HepG2 (cell line): ENCODE measurements at regions not wholly inside any gene's neighbourhood (a gene's known extent, or its start where the extent isn't known, plus 50 kb on each side); places are given as distances from the start of the nearest gene placed in this dataset.

Experiments
- ATAC-seq: fragments of 200-7000 bp; cut with Tn5 transposase; 3 replicates; pipeline ENCODE4 v1.9.1; 2020; ENCODE audit warnings: mild to moderate bottlenecking, moderate library complexity
- BruUV-seq: library from RNA; stranded (reverse); fragments of 400-500 nt; replicated peaks from 2 replicates; lab custom pipeline; 2021; lab: Mats Ljungman, UMichigan
- CTCF ChIA-PET: fragments of 300-600 bp; formaldehyde crosslinking; extraction: SDS; loops from one replicate; lab custom pipeline; 2021; ENCODE audit warnings: low total read pairs, inconsistent platforms, low intra/inter-chr PET ratio; lab: Yijun Ruan, JAX
- POLR2A ChIA-PET: fragments of 350-600 bp; sonication (Branson Sonifier 250); formaldehyde crosslinking; loops from one replicate; lab custom pipeline; 2020; ENCODE audit warnings: antibody characterized with exemption, inconsistent platforms; lab: Yijun Ruan, JAX
- DNase-seq: peaks from one replicate; pipeline ENCODE4 v3.0.0-alpha.2; 2015; ENCODE audit warnings: low spot score
- FAIRE-seq: peaks from 3 replicates; lab custom pipeline; 2011; peaks lifted over from hg19 to GRCh38; lab: Jason Lieb, UNC
- H2AFZ ChIP-seq: one replicate; pipeline ENCODE4 v1.6.1; 2011; ENCODE audit warnings: low read length, inconsistent platforms
- H3K27ac ChIP-seq: fragments of 300-600 bp; 3 replicates; pipeline ENCODE4 v1.8.0; 2011; ENCODE audit warnings: mixed run types, mild to moderate bottlenecking, mixed read lengths, low read length, inconsistent platforms; ENCODE audit not compliant: insufficient read depth; ENCODE audit errors: extremely low read length
- H3K27me3 ChIP-seq, 2 experiments: fragments of 200-600 bp in 1 of 2; 2 replicates in 1 of 2; 3 replicates in 1 of 2; pipeline versions ENCODE4 v1.6.0 to v1.8.0; 2011; ENCODE audit warnings: low read length in 2 of 2, mild to moderate bottlenecking in 2 of 2, moderate library complexity in 2 of 2, inconsistent platforms in 1 of 2; ENCODE audit not compliant: insufficient read depth in 2 of 2, control insufficient read depth in 1 of 2
- H3K36me3 ChIP-seq, 2 experiments: fragments of 200-600 bp in 1 of 2; replicated peaks in 1 of 2; 2 replicates in 1 of 2; 3 replicates in 1 of 2; pipeline versions ENCODE4 v1.5.1 to v1.8.0; 2011; ENCODE audit warnings: low read length in 2 of 2, inconsistent platforms in 1 of 2; ENCODE audit not compliant: insufficient read depth in 2 of 2, control insufficient read depth in 1 of 2
- H3K4me1 ChIP-seq: 2 replicates; pipeline ENCODE4 v1.5.1; 2012; ENCODE audit warnings: low read length, inconsistent platforms; ENCODE audit not compliant: insufficient read depth
- H3K4me2 ChIP-seq: 2 replicates; pipeline ENCODE4 v1.6.0; 2011; ENCODE audit warnings: low read depth, low read length, inconsistent platforms
- H3K4me3 ChIP-seq, 3 experiments: fragments of 200-600 bp in 1 of 3; sonication (generic), shearing (Covaris generic) in 1 of 3; replicated peaks in 1 of 3; 2 replicates each; pipeline ENCODE4 v1.5.1; 2011 to 2016; ENCODE audit warnings: low read length in 3 of 3, inconsistent platforms in 2 of 3, low read depth in 2 of 3, mild to moderate bottlenecking in 2 of 3, control low read depth in 1 of 3, mixed read lengths in 1 of 3; ENCODE audit not compliant: insufficient read depth in 1 of 3
- H3K79me2 ChIP-seq: one replicate; pipeline ENCODE4 v1.6.1; 2011; ENCODE audit warnings: low read length, inconsistent platforms; ENCODE audit not compliant: insufficient read depth
- H3K9ac ChIP-seq: 2 replicates; pipeline ENCODE4 v1.6.0; 2011; ENCODE audit warnings: mild to moderate bottlenecking, low read depth, low read length, inconsistent platforms; ENCODE audit not compliant: insufficient read depth
- H3K9me3 ChIP-seq: 2 replicates; pipeline ENCODE4 v1.5.1; 2012; ENCODE audit warnings: mild to moderate bottlenecking, low read length
- H4K20me1 ChIP-seq: 2 replicates; pipeline ENCODE4 v1.6.0; 2011; ENCODE audit warnings: inconsistent platforms, mild to moderate bottlenecking, low read length, moderate library complexity; ENCODE audit not compliant: insufficient read depth
- FLYWCH1 ChIP-seq: sonication (generic); formaldehyde crosslinking; IDR thresholded peaks from 2 replicates; pipeline ENCODE4 v1.8.1; 2023; ENCODE audit warnings: mild to moderate bottlenecking, missing genetic modification reagents
- FOXP1 ChIP-seq, 2 experiments: fragments of 450-650 bp in 1 of 2; IDR thresholded peaks; 2 replicates each; pipeline ENCODE4 v1.6.1; 2017 to 2018; ENCODE audit warnings: antibody characterized with exemption in 1 of 2
- HMGA1 ChIP-seq: sonication (generic); formaldehyde crosslinking; conservative IDR thresholded peaks from 2 replicates; pipeline ENCODE4 v1.4.0; 2020; ENCODE audit warnings: missing genetic modification reagents
- NR2F1 ChIP-seq, 2 experiments: fragments of 450-650 bp in 1 of 2; formaldehyde crosslinking in 1 of 2; IDR thresholded peaks; 2 replicates each; pipeline versions ENCODE4 v1.5.0 to v1.6.1; 2016 to 2020; ENCODE audit warnings: mild to moderate bottlenecking in 1 of 2, missing compliant biosample characterization in 1 of 2, missing genetic modification reagents in 1 of 2, moderate library complexity in 1 of 2
- SALL2 ChIP-seq: sonication (generic); formaldehyde crosslinking; IDR thresholded peaks from 2 replicates; pipeline ENCODE4 v1.8.1; 2023; ENCODE audit warnings: mild to moderate bottlenecking, missing genetic modification reagents, inconsistent platforms
- SATB2 ChIP-seq: sonication (generic); formaldehyde crosslinking; IDR thresholded peaks from 2 replicates; pipeline ENCODE4 v1.5.0; 2020; ENCODE audit warnings: missing genetic modification reagents
- SMAD3 ChIP-seq: sonication (generic); formaldehyde crosslinking; IDR thresholded peaks from 2 replicates; pipeline ENCODE4 v1.4.0; 2020; ENCODE audit warnings: missing genetic modification reagents
- THYN1 ChIP-seq: sonication (generic); formaldehyde crosslinking; IDR thresholded peaks from 2 replicates; pipeline ENCODE4 v1.8.1; 2023; ENCODE audit warnings: low read depth, mild to moderate bottlenecking, moderate library complexity, missing genetic modification reagents, borderline replicate concordance
- ZFP90 ChIP-seq: sonication (generic); formaldehyde crosslinking; IDR thresholded peaks from 2 replicates; pipeline ENCODE4 v1.8.0; 2022; ENCODE audit warnings: missing genetic modification reagents, mild to moderate bottlenecking, inconsistent platforms, borderline replicate concordance
- ZNF441 ChIP-seq: sonication (generic); formaldehyde crosslinking; IDR thresholded peaks from 2 replicates; pipeline ENCODE4 v1.7.0; 2021; ENCODE audit warnings: missing genetic modification reagents, borderline replicate concordance
- ZNF570 ChIP-seq: sonication (generic); formaldehyde crosslinking; IDR thresholded peaks from 2 replicates; pipeline ENCODE4 v1.4.0; 2020; ENCODE audit warnings: mild to moderate bottlenecking, missing genetic modification reagents, borderline replicate concordance
- ZNF75D ChIP-seq: sonication (generic); formaldehyde crosslinking; IDR thresholded peaks from 2 replicates; pipeline ENCODE4 v1.8.1; 2023; ENCODE audit warnings: missing genetic modification reagents, mild to moderate bottlenecking, borderline replicate concordance
- ZNF777 ChIP-seq: sonication (generic); formaldehyde crosslinking; IDR thresholded peaks from 2 replicates; pipeline ENCODE4 v1.4.0; 2020; ENCODE audit warnings: missing genetic modification reagents
- ZNF790 ChIP-seq: sonication (generic); formaldehyde crosslinking; IDR thresholded peaks from 2 replicates; pipeline ENCODE4 v1.8.0; 2022; ENCODE audit warnings: missing genetic modification reagents, mild to moderate bottlenecking, borderline replicate concordance
- WGBS: methylation state at CpG from one replicate; pipeline ENCODE4 v1.1.6; 2017; ENCODE audit warnings: low lambda C conversion rate; 5-methylcytosine and 5-hydroxymethylcytosine counted together
- in situ Hi-C: cut with HindIII; loops from 2 replicates; pipeline ENCODE4 v1.10.0; 2017; ENCODE audit warnings: low pct_unique_long_range_greater_than_20kb; ENCODE audit not compliant: extremely low pct_ligation_motif_present
- intact Hi-C: fragments of 100-400 bp; cut with micrococcal nuclease; formaldehyde crosslinking; loops from one replicate; pipeline ENCODE4 v1.10.0; 2022; ENCODE audit not compliant: unreplicated experiment
- TF ChIP-seq, protein P1 (sequence below): sonication (generic); formaldehyde crosslinking; IDR thresholded peaks from 2 replicates; pipeline ENCODE4 v1.4.0; 2020; ENCODE audit warnings: mild to moderate bottlenecking, missing genetic modification reagents
- TF ChIP-seq, protein P2 (sequence below): sonication (generic); formaldehyde crosslinking; IDR thresholded peaks from 2 replicates; pipeline ENCODE4 v1.4.0; 2020; ENCODE audit warnings: mild to moderate bottlenecking, missing genetic modification reagents
- TF ChIP-seq, protein P3 (sequence below): sonication (generic); formaldehyde crosslinking; IDR thresholded peaks from 2 replicates; pipeline ENCODE4 v1.5.0; 2020; ENCODE audit warnings: missing genetic modification reagents

DNA sequence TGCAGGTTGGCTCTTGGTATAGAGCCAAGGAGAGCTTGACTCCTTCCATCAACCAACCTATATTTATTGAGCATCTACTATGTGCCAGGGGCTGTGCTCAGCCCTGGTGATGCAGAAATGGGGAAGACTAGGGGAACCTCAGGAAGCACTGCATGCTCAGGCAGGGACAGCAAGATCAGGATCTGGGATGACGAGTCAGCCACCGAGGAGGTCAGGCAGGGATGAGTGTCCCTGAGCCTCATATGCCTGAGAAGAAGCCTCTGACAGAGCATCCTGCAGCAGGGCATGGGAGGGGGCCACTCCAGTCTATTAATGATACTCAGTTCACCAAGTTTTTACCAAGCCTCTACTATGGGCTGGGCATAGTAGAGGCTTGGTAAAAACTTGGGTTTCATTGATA is 158.1 kb downstream of the KATNAL1 start (continued):
- TF ChIP-seq THYN1 (CRISPR knock-in tag) (no peak), ZNF790 (CRISPR knock-in tag) (no peak), ZFP90 (CRISPR knock-in tag) (no peak)
- TF ChIP-seq, protein P1, sequence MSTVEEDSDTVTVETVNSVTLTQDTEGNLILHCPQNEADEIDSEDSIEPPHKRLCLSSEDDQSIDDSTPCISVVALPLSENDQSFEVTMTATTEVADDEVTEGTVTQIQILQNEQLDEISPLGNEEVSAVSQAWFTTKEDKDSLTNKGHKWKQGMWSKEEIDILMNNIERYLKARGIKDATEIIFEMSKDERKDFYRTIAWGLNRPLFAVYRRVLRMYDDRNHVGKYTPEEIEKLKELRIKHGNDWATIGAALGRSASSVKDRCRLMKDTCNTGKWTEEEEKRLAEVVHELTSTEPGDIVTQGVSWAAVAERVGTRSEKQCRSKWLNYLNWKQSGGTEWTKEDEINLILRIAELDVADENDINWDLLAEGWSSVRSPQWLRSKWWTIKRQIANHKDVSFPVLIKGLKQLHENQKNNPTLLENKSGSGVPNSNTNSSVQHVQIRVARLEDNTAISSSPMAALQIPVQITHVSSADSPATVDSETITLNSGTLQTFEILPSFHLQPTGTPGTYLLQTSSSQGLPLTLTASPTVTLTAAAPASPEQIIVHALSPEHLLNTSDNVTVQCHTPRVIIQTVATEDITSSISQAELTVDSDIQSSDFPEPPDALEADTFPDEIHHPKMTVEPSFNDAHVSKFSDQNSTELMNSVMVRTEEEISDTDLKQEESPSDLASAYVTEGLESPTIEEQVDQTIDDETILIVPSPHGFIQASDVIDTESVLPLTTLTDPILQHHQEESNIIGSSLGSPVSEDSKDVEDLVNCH (CRISPR knock-in tag), result no peak

DNA sequence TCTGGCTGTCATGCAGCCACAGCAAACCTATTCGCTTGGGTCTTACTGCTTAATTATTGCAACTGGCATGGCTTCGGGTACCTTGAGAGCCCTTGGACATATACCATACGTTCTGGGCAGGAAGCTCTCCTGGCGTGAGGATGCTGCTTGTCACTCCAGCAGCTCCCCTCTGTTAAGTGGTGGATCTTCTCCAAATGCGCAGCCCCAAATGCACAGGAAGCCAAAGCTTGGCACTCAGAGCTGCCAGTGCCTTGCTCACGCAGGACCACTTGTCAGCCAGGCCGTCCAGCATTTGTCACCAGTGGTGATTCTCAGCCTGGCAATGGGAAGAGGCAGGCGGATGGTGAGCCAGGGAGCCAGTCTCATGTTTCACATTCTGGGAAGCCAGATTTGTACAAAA is 158.6 kb downstream of the KATNAL1 start:
- POLR2A ChIA-PET, result no interaction called here
- Histone ChIP-seq H2AFZ (no peak overlapping the region), H3K4me3 (no peak overlapping the region), H3K79me2 (no peaks in the 10 kb centered on the region), H4K20me1 (no peaks in the 10 kb centered on the region), H3K4me1 (no peaks in the 10 kb centered on the region), H3K27ac (no peak overlapping the region), H3K9ac (no peak overlapping the region), H3K9me3 (no peaks in the 10 kb centered on the region), H3K36me3 (no peaks in the 10 kb centered on the region), H3K27me3 (peaks cover 1 to 13% of the 10 kb centered on the region in 2 experiments; a peak in 2 of 5 replicates), H3K4me2 (no peak overlapping the region)
- ATAC-seq, result no peak
- 60% methylated on average over 5 of the region's 8 CpGs for whole genome bisulfite sequencing
- DNase-seq, result no peak
- intact Hi-C loops (no loop called here), in situ Hi-C loops (no loop called here)
- CTCF ChIA-PET, result no interaction called here
- no peak for FAIRE-seq
- BruUV-seq, result no TSS peak
- TF ChIP-seq SMAD3 (CRISPR knock-in tag) (no peak), NR2F1 (CRISPR knock-in tag; IDR thresholded peaks at IDR 0.05) (no peak), FOXP1 (IDR thresholded peaks at IDR 0.05) (no peak), FOXP1 (CRISPR knock-in tag; IDR thresholded peaks at IDR 0.05) (no peak), HMGA1 (CRISPR knock-in tag) (no peak), SATB2 (no peak), ZNF570 (CRISPR knock-in tag) (no peak), ZNF75D (CRISPR knock-in tag) (no peak), ZNF777 (no peak), FLYWCH1 (CRISPR knock-in tag) (no peak), SALL2 (CRISPR knock-in tag) (no peak), ZNF441 (CRISPR knock-in tag) (no peak)
- TF ChIP-seq, protein P2, sequence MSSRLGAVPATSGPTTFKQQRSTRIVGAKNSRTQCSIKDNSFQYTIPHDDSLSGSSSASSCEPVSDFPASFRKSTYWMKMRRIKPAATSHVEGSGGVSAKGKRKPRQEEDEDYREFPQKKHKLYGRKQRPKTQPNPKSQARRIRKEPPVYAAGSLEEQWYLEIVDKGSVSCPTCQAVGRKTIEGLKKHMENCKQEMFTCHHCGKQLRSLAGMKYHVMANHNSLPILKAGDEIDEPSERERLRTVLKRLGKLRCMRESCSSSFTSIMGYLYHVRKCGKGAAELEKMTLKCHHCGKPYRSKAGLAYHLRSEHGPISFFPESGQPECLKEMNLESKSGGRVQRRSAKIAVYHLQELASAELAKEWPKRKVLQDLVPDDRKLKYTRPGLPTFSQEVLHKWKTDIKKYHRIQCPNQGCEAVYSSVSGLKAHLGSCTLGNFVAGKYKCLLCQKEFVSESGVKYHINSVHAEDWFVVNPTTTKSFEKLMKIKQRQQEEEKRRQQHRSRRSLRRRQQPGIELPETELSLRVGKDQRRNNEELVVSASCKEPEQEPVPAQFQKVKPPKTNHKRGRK (CRISPR knock-in tag), result no peak
- TF ChIP-seq, protein P3, sequence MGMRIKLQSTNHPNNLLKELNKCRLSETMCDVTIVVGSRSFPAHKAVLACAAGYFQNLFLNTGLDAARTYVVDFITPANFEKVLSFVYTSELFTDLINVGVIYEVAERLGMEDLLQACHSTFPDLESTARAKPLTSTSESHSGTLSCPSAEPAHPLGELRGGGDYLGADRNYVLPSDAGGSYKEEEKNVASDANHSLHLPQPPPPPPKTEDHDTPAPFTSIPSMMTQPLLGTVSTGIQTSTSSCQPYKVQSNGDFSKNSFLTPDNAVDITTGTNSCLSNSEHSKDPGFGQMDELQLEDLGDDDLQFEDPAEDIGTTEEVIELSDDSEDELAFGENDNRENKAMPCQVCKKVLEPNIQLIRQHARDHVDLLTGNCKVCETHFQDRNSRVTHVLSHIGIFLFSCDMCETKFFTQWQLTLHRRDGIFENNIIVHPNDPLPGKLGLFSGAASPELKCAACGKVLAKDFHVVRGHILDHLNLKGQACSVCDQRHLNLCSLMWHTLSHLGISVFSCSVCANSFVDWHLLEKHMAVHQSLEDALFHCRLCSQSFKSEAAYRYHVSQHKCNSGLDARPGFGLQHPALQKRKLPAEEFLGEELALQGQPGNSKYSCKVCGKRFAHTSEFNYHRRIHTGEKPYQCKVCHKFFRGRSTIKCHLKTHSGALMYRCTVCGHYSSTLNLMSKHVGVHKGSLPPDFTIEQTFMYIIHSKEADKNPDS (CRISPR knock-in tag), result no peak
